ENCODE measurements at regions not wholly inside any gene's neighbourhood (a gene's known extent, or its start where the extent isn't known, plus 50 kb on each side); places are given as distances from the start of the nearest gene placed in this dataset.

GRCh38 chr12:78395961-78396360 lies 468.6 kb upstream of the SYT1 start:
- Histone ChIP-seq H4K8ac (ENCODE audit: low read length) (no peak overlapping the region), H3K9me3 (ENCODE audit: control insufficient read depth, low read length) (no peaks in the 10 kb centered on the region), H2BK12ac (ENCODE audit: low read length in 2 of 2) (no peak overlapping the region), H3K36me3 (ENCODE audit: control insufficient read depth in 1 of 2, insufficient read depth in 2 of 2, low read depth in 1 of 2, low read length in 2 of 2) (no peaks in the 10 kb centered on the region), H2BK120ac (ENCODE audit: low read depth, low read length) (no peak overlapping the region), H3K4me1 (ENCODE audit: control insufficient read depth, insufficient read depth, low read depth, low read length) (no peaks in the 10 kb centered on the region), H3K14ac (ENCODE audit: low read length in 2 of 2) (no peak overlapping the region), H3K4me2 (ENCODE audit: low read length, poor library complexity, severe bottlenecking) (no peak overlapping the region), H3K27ac (ENCODE audit: low read length, poor library complexity, severe bottlenecking) (no peak overlapping the region), H3K9ac (ENCODE audit: low read length) (no peak overlapping the region), H3K79me1 (replicated peaks; ENCODE audit: low read length, poor library complexity, severe bottlenecking) (no peaks in the 10 kb centered on the region), H3K23ac (ENCODE audit: low read length in 2 of 2) (no peak overlapping the region), H2AFZ (ENCODE audit: low read depth, low read length) (no peak overlapping the region), H2BK15ac (ENCODE audit: low read depth, poor library complexity, severe bottlenecking) (no peak overlapping the region), H4K91ac (ENCODE audit: low read length) (no peak overlapping the region), H3K4ac (ENCODE audit: low read depth in 1 of 2, low read length in 2 of 2) (no peak overlapping the region), H2AK5ac (ENCODE audit: low read length, severe bottlenecking) (no peak overlapping the region), H3K18ac (ENCODE audit: low read depth in 1 of 2, low read length in 2 of 2) (no peak overlapping the region), H2BK5ac (ENCODE audit: low read depth, low read length, poor library complexity, severe bottlenecking) (no peak overlapping the region), H3K27me3 (ENCODE audit: control insufficient read depth in 1 of 2, insufficient read depth in 1 of 2, low read length in 2 of 2) (peaks cover 0 to 3% of the 10 kb centered on the region in 2 experiments), H3K4me3 (ENCODE audit: insufficient read depth in 1 of 2, low read depth in 1 of 2, low read length in 2 of 2) (no peak overlapping the region)
- DNase-seq = no peak
- WGBS = no CpG with 5 or more reads among the region's 1 CpG

GRCh38 chr12:78396538-78396937 lies 468.0 kb upstream of the SYT1 start:
- Histone ChIP-seq H3K4me1 (ENCODE audit: control insufficient read depth, insufficient read depth, low read depth, low read length) (no peaks in the 10 kb centered on the region), H4K91ac (ENCODE audit: low read length) (no peak overlapping the region), H2BK12ac (ENCODE audit: low read length in 2 of 2) (no peak overlapping the region), H2BK120ac (ENCODE audit: low read depth, low read length) (no peak overlapping the region), H2BK5ac (ENCODE audit: low read depth, low read length, poor library complexity, severe bottlenecking) (no peak overlapping the region), H3K36me3 (ENCODE audit: control insufficient read depth in 1 of 2, insufficient read depth in 2 of 2, low read depth in 1 of 2, low read length in 2 of 2) (no peaks in the 10 kb centered on the region), H2AFZ (ENCODE audit: low read depth, low read length) (no peak overlapping the region), H2BK15ac (ENCODE audit: low read depth, poor library complexity, severe bottlenecking) (no peak overlapping the region), H3K4ac (ENCODE audit: low read depth in 1 of 2, low read length in 2 of 2) (no peak overlapping the region), H3K79me1 (replicated peaks; ENCODE audit: low read length, poor library complexity, severe bottlenecking) (no peaks in the 10 kb centered on the region), H3K14ac (ENCODE audit: low read length in 2 of 2) (no peak overlapping the region), H3K27ac (ENCODE audit: low read length, poor library complexity, severe bottlenecking) (no peak overlapping the region), H4K8ac (ENCODE audit: low read length) (no peak overlapping the region), H3K9me3 (ENCODE audit: control insufficient read depth, low read length) (no peaks in the 10 kb centered on the region), H2AK5ac (ENCODE audit: low read length, severe bottlenecking) (no peak overlapping the region), H3K18ac (ENCODE audit: low read depth in 1 of 2, low read length in 2 of 2) (no peak overlapping the region), H3K9ac (ENCODE audit: low read length) (no peak overlapping the region), H3K27me3 (ENCODE audit: control insufficient read depth in 1 of 2, insufficient read depth in 1 of 2, low read length in 2 of 2) (peaks cover 0 to 3% of the 10 kb centered on the region in 2 experiments), H3K4me2 (ENCODE audit: low read length, poor library complexity, severe bottlenecking) (no peak overlapping the region), H3K23ac (ENCODE audit: low read length in 2 of 2) (no peak overlapping the region), H3K4me3 (ENCODE audit: insufficient read depth in 1 of 2, low read depth in 1 of 2, low read length in 2 of 2) (no peak overlapping the region)
- no CpG with 5 or more reads among the region's 1 CpG for WGBS
- no peak for DNase-seq

GRCh38 chr12:78398750-78399149 lies 465.8 kb upstream of the SYT1 start:
- Histone ChIP-seq H3K79me1 (replicated peaks; ENCODE audit: low read length, poor library complexity, severe bottlenecking) (no peaks in the 10 kb centered on the region), H3K4me2 (ENCODE audit: low read length, poor library complexity, severe bottlenecking) (no peak overlapping the region), H3K4me3 (ENCODE audit: insufficient read depth in 1 of 2, low read depth in 1 of 2, low read length in 2 of 2) (no peak overlapping the region), H3K4me1 (ENCODE audit: control insufficient read depth, insufficient read depth, low read depth, low read length) (peaks cover 2% of the 10 kb centered on the region), H3K27ac (ENCODE audit: low read length, poor library complexity, severe bottlenecking) (no peak overlapping the region), H2AFZ (ENCODE audit: low read depth, low read length) (no peak overlapping the region), H3K4ac (ENCODE audit: low read depth in 1 of 2, low read length in 2 of 2) (no peak overlapping the region), H3K27me3 (ENCODE audit: control insufficient read depth in 1 of 2, insufficient read depth in 1 of 2, low read length in 2 of 2) (peaks cover 0 to 3% of the 10 kb centered on the region in 2 experiments), H4K91ac (ENCODE audit: low read length) (no peak overlapping the region), H2BK15ac (ENCODE audit: low read depth, poor library complexity, severe bottlenecking) (no peak overlapping the region), H2AK5ac (ENCODE audit: low read length, severe bottlenecking) (no peak overlapping the region), H2BK120ac (ENCODE audit: low read depth, low read length) (no peak overlapping the region), H3K9ac (ENCODE audit: low read length) (no peak overlapping the region), H2BK5ac (ENCODE audit: low read depth, low read length, poor library complexity, severe bottlenecking) (no peak overlapping the region), H3K9me3 (ENCODE audit: control insufficient read depth, low read length) (no peaks in the 10 kb centered on the region), H3K36me3 (ENCODE audit: control insufficient read depth in 1 of 2, insufficient read depth in 2 of 2, low read depth in 1 of 2, low read length in 2 of 2) (no peaks in the 10 kb centered on the region), H3K18ac (ENCODE audit: low read depth in 1 of 2, low read length in 2 of 2) (no peak overlapping the region), H2BK12ac (ENCODE audit: low read length in 2 of 2) (no peak overlapping the region), H3K14ac (ENCODE audit: low read length in 2 of 2) (no peak overlapping the region), H3K23ac (ENCODE audit: low read length in 2 of 2) (no peak overlapping the region), H4K8ac (ENCODE audit: low read length) (no peak overlapping the region)
- 8% methylated on average over 2 of the region's 2 CpGs for WGBS
- DNase-seq = peak; percentile 78

GRCh38 chr12:78402366-78403134 lies 462.0 kb upstream of the SYT1 start:
- Histone ChIP-seq H2BK15ac (ENCODE audit: low read depth, poor library complexity, severe bottlenecking) (no peak overlapping the region), H3K18ac (ENCODE audit: low read depth in 1 of 2, low read length in 2 of 2) (no peak overlapping the region), H3K23ac (ENCODE audit: low read length in 2 of 2) (no peak overlapping the region), H3K4ac (ENCODE audit: low read depth in 1 of 2, low read length in 2 of 2) (no peak overlapping the region), H4K8ac (ENCODE audit: low read length) (no peak overlapping the region), H3K27me3 (ENCODE audit: control insufficient read depth in 1 of 2, insufficient read depth in 1 of 2, low read length in 2 of 2) (peaks cover 0 to 3% of the 10 kb centered on the region in 2 experiments), H2AFZ (ENCODE audit: low read depth, low read length) (no peak overlapping the region), H3K9ac (ENCODE audit: low read length) (no peak overlapping the region), H3K4me1 (ENCODE audit: control insufficient read depth, insufficient read depth, low read depth, low read length) (peaks cover 2% of the 10 kb centered on the region), H2AK5ac (ENCODE audit: low read length, severe bottlenecking) (no peak overlapping the region), H3K36me3 (ENCODE audit: control insufficient read depth in 1 of 2, insufficient read depth in 2 of 2, low read depth in 1 of 2, low read length in 2 of 2) (no peaks in the 10 kb centered on the region), H3K9me3 (ENCODE audit: control insufficient read depth, low read length) (no peaks in the 10 kb centered on the region), H3K79me1 (replicated peaks; ENCODE audit: low read length, poor library complexity, severe bottlenecking) (no peaks in the 10 kb centered on the region), H3K4me3 (ENCODE audit: insufficient read depth in 1 of 2, low read depth in 1 of 2, low read length in 2 of 2) (no peak overlapping the region), H3K4me2 (ENCODE audit: low read length, poor library complexity, severe bottlenecking) (peak overlapping the region; percentile 17), H3K14ac (ENCODE audit: low read length in 2 of 2) (no peak overlapping the region), H2BK5ac (ENCODE audit: low read depth, low read length, poor library complexity, severe bottlenecking) (no peak overlapping the region), H2BK12ac (ENCODE audit: low read length in 2 of 2) (no peak overlapping the region), H2BK120ac (ENCODE audit: low read depth, low read length) (no peak overlapping the region), H4K91ac (ENCODE audit: low read length) (no peak overlapping the region), H3K27ac (ENCODE audit: low read length, poor library complexity, severe bottlenecking) (peak overlapping the region; percentile 80)
- 62% methylated on average over 3 of the region's 5 CpGs for WGBS
- peak; percentile 62 for DNase-seq

All from mesenchymal stem cell (in vitro differentiated cells and primary cell).